ENCODE measurements at regions not wholly inside any gene's neighbourhood (a gene's known extent, or its start where the extent isn't known, plus 50 kb on each side); places are given as distances from the start of the nearest gene placed in this dataset.

GRCh38 chr10:55280696-55281095 is 479.7 kb upstream of the PCDH15 start:
- 90 to 98% methylated on average over 1 of the region's 1 CpG for WGBS, 2 donors
- DNase-seq (ENCODE audit: low spot score in 2 of 2): no peak
- no peaks in the 10 kb centered on the region for H3K27me3 ChIP-seq
- no peaks in the 10 kb centered on the region for H3K9me3 ChIP-seq
- no peak overlapping the region for H3K4me3 ChIP-seq
- TF ChIP-seq CTCF (IDR thresholded peaks at IDR 0.05) (no peak), EP300 (IDR thresholded peaks at IDR 0.05) (no peak), POLR2A (IDR thresholded peaks at IDR 0.05) (no peak)
- no peaks in the 10 kb centered on the region for H3K36me3 ChIP-seq
- H3K4me1 ChIP-seq: no peaks in the 10 kb centered on the region
- H3K27ac ChIP-seq: no peak overlapping the region

GRCh38 chr10:55277549-55277948 is 476.5 kb upstream of the PCDH15 start:
- DNase-seq (ENCODE audit: low spot score in 2 of 2): no peak
- no peak overlapping the region for H3K4me3 ChIP-seq
- 70 to 71% methylated on average over 2 of the region's 2 CpGs for WGBS, 2 donors
- H3K36me3 ChIP-seq: no peaks in the 10 kb centered on the region
- no peak overlapping the region for H3K27ac ChIP-seq
- no peaks in the 10 kb centered on the region for H3K9me3 ChIP-seq
- no peaks in the 10 kb centered on the region for H3K27me3 ChIP-seq
- TF ChIP-seq POLR2A (IDR thresholded peaks at IDR 0.05) (no peak), CTCF (IDR thresholded peaks at IDR 0.05) (no peak), EP300 (IDR thresholded peaks at IDR 0.05) (no peak)
- no peaks in the 10 kb centered on the region for H3K4me1 ChIP-seq

- no peaks in the 10 kb centered on the region for H3K27me3 ChIP-seq
- TF ChIP-seq EP300 (IDR thresholded peaks at IDR 0.05): no peak
- no peak for TF ChIP-seq CTCF (IDR thresholded peaks at IDR 0.05)
- TF ChIP-seq POLR2A (IDR thresholded peaks at IDR 0.05): no peak
- no peaks in the 10 kb centered on the region for H3K4me1 ChIP-seq
- no peaks in the 10 kb centered on the region for H3K36me3 ChIP-seq
- H3K9me3 ChIP-seq: peaks cover 0 to 6% (median 0%) of the 10 kb centered on the region in 4 donors
- WGBS, 2 donors: 94 to 95% methylated on average over 2 of the region's 2 CpGs
- H3K27ac ChIP-seq: no peak overlapping the region
- H3K4me3 ChIP-seq: no peak overlapping the region
- DNase-seq (ENCODE audit: low spot score in 2 of 2): no peak
Observed at GRCh38 chr10:55274367-55274766, 473.3 kb upstream of the PCDH15 start.

GRCh38 chr10:55273946-55274345 is 472.9 kb upstream of the PCDH15 start:
- no peaks in the 10 kb centered on the region for H3K27me3 ChIP-seq
- TF ChIP-seq EP300 (IDR thresholded peaks at IDR 0.05) (no peak), CTCF (IDR thresholded peaks at IDR 0.05) (no peak), POLR2A (IDR thresholded peaks at IDR 0.05) (no peak)
- peaks cover 0 to 6% (median 0%) of the 10 kb centered on the region in 4 donors for H3K9me3 ChIP-seq

GRCh38 chr10:55272886-55273285 is 471.9 kb upstream of the PCDH15 start:
- Histone ChIP-seq H3K36me3 (no peaks in the 10 kb centered on the region), H3K27me3 (no peaks in the 10 kb centered on the region), H3K27ac (no peak overlapping the region), H3K4me3 (no peak overlapping the region), H3K9me3 (peaks cover 0 to 6% (median 0%) of the 10 kb centered on the region in 4 donors), H3K4me1 (no peaks in the 10 kb centered on the region)
- 68 to 77% methylated on average over 3 of the region's 3 CpGs for WGBS, 2 donors
- DNase-seq (ENCODE audit: low spot score in 2 of 2): no peak
- TF ChIP-seq POLR2A (IDR thresholded peaks at IDR 0.05): no peak
- no peak for TF ChIP-seq CTCF (IDR thresholded peaks at IDR 0.05)
- TF ChIP-seq EP300 (IDR thresholded peaks at IDR 0.05): no peak

More at GRCh38 chr10:55273946-55274345, 472.9 kb upstream of the PCDH15 start:
- Histone ChIP-seq H3K4me3 (no peak overlapping the region), H3K4me1 (no peaks in the 10 kb centered on the region), H3K27ac (no peak overlapping the region), H3K36me3 (no peaks in the 10 kb centered on the region)
- DNase-seq (ENCODE audit: low spot score in 2 of 2): no peak

Measured in tibial nerve (tissue), 4 donors.